Esophagus squamous epithelium (tissue), 5 donors: ENCODE measurements at regions not wholly inside any gene's neighbourhood (a gene's known extent, or its start where the extent isn't known, plus 50 kb on each side); places are given as distances from the start of the nearest gene placed in this dataset.

Source experiments
- DNase-seq: peaks from one replicate; lab custom pipeline; 2025; lab: John Stamatoyannopoulos, UW
- H3K27ac ChIP-seq, 4 donors: fragments of 200-600 bp; sonication (generic); one replicate each; pipeline ENCODE4 v1.5.1; 2016 to 2019; ENCODE audit warnings: mild to moderate bottlenecking in 1 of 4
- H3K27me3 ChIP-seq, 4 donors: fragments of 200-600 bp; sonication (generic); 1 replicate in 3 of 4; 2 replicates in 1 of 4; pipeline versions ENCODE4 v1.5.1 to v1.6.0; 2017 to 2021; ENCODE audit warnings: antibody characterized with exemption in 1 of 4
- H3K36me3 ChIP-seq, 3 donors: fragments of 200-600 bp; sonication (generic); one replicate each; pipeline ENCODE4 v1.5.1; 2016 to 2019
- H3K4me1 ChIP-seq, 3 donors: fragments of 200-600 bp; sonication (generic); one replicate each; pipeline ENCODE4 v1.5.1; 2017 to 2019
- H3K4me3 ChIP-seq, 4 donors: fragments of 200-600 bp; sonication (generic); 1 replicate in 3 of 4; 2 replicates in 1 of 4; pipeline ENCODE4 v1.5.1; 2016 to 2019; ENCODE audit warnings: mild to moderate bottlenecking in 2 of 4, moderate library complexity in 1 of 4
- H3K9me3 ChIP-seq, 3 donors: fragments of 200-600 bp; sonication (generic); one replicate each; pipeline ENCODE4 v1.5.1; 2016 to 2019
- CTCF ChIP-seq, 6 experiments: fragments of 450-650 bp in 4 of 6; fragments of 200-600 bp in 2 of 6; sonication (generic) in 2 of 6; IDR thresholded peaks; one replicate each; pipeline ENCODE4 v1.5.1; 2016 to 2019; ENCODE audit warnings: antibody characterized with exemption in 6 of 6, mild to moderate bottlenecking in 4 of 6, moderate library complexity in 4 of 6
- POLR2A ChIP-seq, 4 donors: fragments of 450-650 bp; IDR thresholded peaks; one replicate each; pipeline ENCODE4 v1.6.1; 2017; ENCODE audit warnings: antibody characterized with exemption in 4 of 4, mild to moderate bottlenecking in 4 of 4, moderate library complexity in 3 of 4
- WGBS, 2 donors: methylation state at CpG; one replicate each; pipeline ENCODE4 v1.1.5; 2018; 5-methylcytosine and 5-hydroxymethylcytosine counted together
- intact Hi-C: fragments of 100-400 bp; cut with DNase I; formaldehyde crosslinking; loops from one replicate; pipeline ENCODE4 v1.15.0; 2022
- donor health status: DM: yes; HTN: yes; CAD: no.

GRCh38 chr10:118968060-118968459 is 61.5 kb upstream of the NANOS1 start:
- H3K36me3 ChIP-seq, result no peaks in the 10 kb centered on the region
- H3K9me3 ChIP-seq, result no peaks in the 10 kb centered on the region
- no peaks in the 10 kb centered on the region for H3K4me1 ChIP-seq
- H3K4me3 ChIP-seq, result no peak overlapping the region
- no peak for DNase-seq
- H3K27me3 ChIP-seq, result peaks cover 0 to 17% (median 0%) of the 10 kb centered on the region in 4 donors
- no peak overlapping the region for H3K27ac ChIP-seq
- intact Hi-C loops, result no loop called here
- 79 to 87% methylated on average over 3 to 8 of the region's 8 CpGs for WGBS, 2 donors
- no peak for TF ChIP-seq POLR2A (IDR thresholded peaks at IDR 0.05)
- TF ChIP-seq CTCF (IDR thresholded peaks at IDR 0.05), result no peak

- Histone ChIP-seq H3K9me3 (peaks cover 0 to 3% (median 0%) of the 10 kb centered on the region in 3 donors), H3K27ac (no peak overlapping the region), H3K4me1 (no peaks in the 10 kb centered on the region), H3K27me3 (peaks cover 0 to 17% (median 0%) of the 10 kb centered on the region in 4 donors), H3K4me3 (no peak overlapping the region), H3K36me3 (no peaks in the 10 kb centered on the region)
- TF ChIP-seq POLR2A (IDR thresholded peaks at IDR 0.05), result no peak
- intact Hi-C loops, result no loop called here
- no peak for DNase-seq
- WGBS, 2 donors, result 85 to 92% methylated on average over 4 to 8 of the region's 11 CpGs
Observed at GRCh38 chr10:118968482-118968881, 61.0 kb upstream of the NANOS1 start.

GRCh38 chr10:118969014-118969413 is 60.5 kb upstream of the NANOS1 start:
- peaks cover 0 to 20% (median 0%) of the 10 kb centered on the region in 4 donors for H3K27me3 ChIP-seq
- no peak for DNase-seq
- H3K4me3 ChIP-seq, result no peak overlapping the region
- no peak overlapping the region for H3K27ac ChIP-seq
- no peaks in the 10 kb centered on the region for H3K36me3 ChIP-seq
- H3K4me1 ChIP-seq, result no peaks in the 10 kb centered on the region
- intact Hi-C loops, result no loop called here
- no peak for TF ChIP-seq POLR2A (IDR thresholded peaks at IDR 0.05)
- no peak for TF ChIP-seq CTCF (IDR thresholded peaks at IDR 0.05)
- H3K9me3 ChIP-seq, result peaks cover 0 to 8% (median 5%) of the 10 kb centered on the region in 3 donors
- WGBS, 2 donors, result 87 to 90% methylated on average over 5 of the region's 5 CpGs

- WGBS, 2 donors, result 50 to 70% methylated on average over 4 to 5 of the region's 5 CpGs
Observed at GRCh38 chr10:118970770-118971169, 58.7 kb upstream of the NANOS1 start.

GRCh38 chr10:118971187-118971586 is 58.3 kb upstream of the NANOS1 start:
- no peaks in the 10 kb centered on the region for H3K36me3 ChIP-seq
- no peak overlapping the region for H3K27ac ChIP-seq
- DNase-seq, result no peak
- intact Hi-C loops, result no loop called here
- peaks cover 0 to 14% (median 8%) of the 10 kb centered on the region in 3 donors for H3K9me3 ChIP-seq
- no peak overlapping the region for H3K4me3 ChIP-seq
- peaks cover 0 to 20% (median 0%) of the 10 kb centered on the region in 4 donors for H3K27me3 ChIP-seq
- TF ChIP-seq CTCF (IDR thresholded peaks at IDR 0.05) (no peak), POLR2A (IDR thresholded peaks at IDR 0.05) (no peak)
- H3K4me1 ChIP-seq, result no peaks in the 10 kb centered on the region
- 63 to 77% methylated on average over 7 of the region's 7 CpGs for WGBS, 2 donors

More at GRCh38 chr10:118970770-118971169, 58.7 kb upstream of the NANOS1 start:
- Histone ChIP-seq H3K27me3 (peaks cover 0 to 20% (median 0%) of the 10 kb centered on the region in 4 donors), H3K4me3 (no peak overlapping the region), H3K27ac (no peak overlapping the region), H3K4me1 (no peaks in the 10 kb centered on the region), H3K9me3 (peaks cover 0 to 14% (median 8%) of the 10 kb centered on the region in 3 donors), H3K36me3 (no peaks in the 10 kb centered on the region)
- no peak for DNase-seq
- intact Hi-C loops, result no loop called here
- TF ChIP-seq POLR2A (IDR thresholded peaks at IDR 0.05), result no peak
- TF ChIP-seq CTCF (IDR thresholded peaks at IDR 0.05), result no peak

- H3K4me1 ChIP-seq, result no peaks in the 10 kb centered on the region
- H3K36me3 ChIP-seq, result no peaks in the 10 kb centered on the region
- no peak overlapping the region for H3K4me3 ChIP-seq
- 67 to 78% methylated on average over 3 of the region's 3 CpGs for WGBS, 2 donors
- intact Hi-C loops, result no loop called here
- H3K27ac ChIP-seq, result no peak overlapping the region
- no peak for DNase-seq
- H3K27me3 ChIP-seq, result peaks cover 0 to 16% (median 0%) of the 10 kb centered on the region in 4 donors
- no peak for TF ChIP-seq CTCF (IDR thresholded peaks at IDR 0.05)
- TF ChIP-seq POLR2A (IDR thresholded peaks at IDR 0.05), result no peak
- peaks cover 0 to 14% (median 8%) of the 10 kb centered on the region in 3 donors for H3K9me3 ChIP-seq
Observed at GRCh38 chr10:118971876-118972275, 57.6 kb upstream of the NANOS1 start.
